ENCODE measurements at regions not wholly inside any gene's neighbourhood (a gene's known extent, or its start where the extent isn't known, plus 50 kb on each side); places are given as distances from the start of the nearest gene placed in this dataset.

GRCh38 chr21:40950970-40951369, 104.0 kb upstream of the DSCAM start:
- Histone ChIP-seq H3K14ac (ENCODE audit: insufficient read length) (no peak overlapping the region), H3K18ac (ENCODE audit: extremely low read depth, low read length) (no peak overlapping the region), H3K56ac (replicated peaks; ENCODE audit: insufficient read length, low read depth, low read length) (no peak overlapping the region), H3K9me3 (ENCODE audit: insufficient read depth in 2 of 2, low read depth in 1 of 2, low read length in 1 of 2) (0 out of 4 replicates have a peak, but pooled peaks cover 0 to 2% of the 10 kb centered on the region in 2 experiments), H3K4me3 (ENCODE audit: extremely low read depth in 1 of 4, insufficient read depth in 2 of 4, low read depth in 3 of 4, low read length in 4 of 4) (no peak overlapping the region), H2BK12ac (ENCODE audit: low read depth, low read length) (no peak overlapping the region), H4K20me1 (replicated peaks in 1 of 2; ENCODE audit: control insufficient read depth in 1 of 2, insufficient read depth in 2 of 2, low read length in 2 of 2) (no peaks in the 10 kb centered on the region), H2BK20ac (ENCODE audit: low read length) (no peak overlapping the region), H2AK5ac (ENCODE audit: low read depth, low read length) (no peak overlapping the region), H2BK120ac (replicated peaks; ENCODE audit: low read depth, low read length) (no peak overlapping the region), H3K79me2 (ENCODE audit: control insufficient read depth in 1 of 2, insufficient read depth in 2 of 2, low read length in 2 of 2) (no peaks in the 10 kb centered on the region), H3K27me3 (replicated peaks in 1 of 4; ENCODE audit: control insufficient read depth in 3 of 4, extremely low read depth in 1 of 4, insufficient read depth in 3 of 4, low read length in 3 of 4) (no peaks in the 10 kb centered on the region; a peak in 1 of 7 replicates), H3K27ac (ENCODE audit: low read depth, low read length) (no peak overlapping the region), H3K36me3 (ENCODE audit: control insufficient read depth in 2 of 4, insufficient read depth in 4 of 4, low read length in 3 of 4) (no peaks in the 10 kb centered on the region), H2BK5ac (ENCODE audit: low read depth, low read length) (no peak overlapping the region), H3K4me1 (replicated peaks in 1 of 4; ENCODE audit: control insufficient read depth in 3 of 4, insufficient read depth in 4 of 4, low read length in 3 of 4) (peaks cover 0 to 4% (median 0%) of the 10 kb centered on the region in 4 experiments; a peak in 2 of 7 replicates), H3K23ac (ENCODE audit: insufficient read length) (no peak overlapping the region), H3K9ac (replicated peaks in 1 of 4; ENCODE audit: extremely low read depth in 1 of 4, low read depth in 3 of 4, low read length in 3 of 4) (no peak overlapping the region), H4K8ac (ENCODE audit: extremely low read depth, insufficient read depth, low read length) (no peak overlapping the region), H2BK15ac (ENCODE audit: low read length) (no peak overlapping the region), H3K4ac (replicated peaks; ENCODE audit: insufficient read length, low read depth, low read length) (no peak overlapping the region), H2AFZ (ENCODE audit: low read length) (no peak overlapping the region), H3K79me1 (ENCODE audit: low read depth, low read length) (no peaks in the 10 kb centered on the region), H4K91ac (replicated peaks; ENCODE audit: insufficient read length, low read length) (no peak overlapping the region), H4K5ac (ENCODE audit: insufficient read length, low read depth, low read length) (no peak overlapping the region), H3K4me2 (ENCODE audit: insufficient read depth in 1 of 2, low read depth in 2 of 2, low read length in 2 of 2) (no peak overlapping the region), H3K23me2 (ENCODE audit: low read depth, low read length) (no peaks in the 10 kb centered on the region)
- TF ChIP-seq SRF (IDR thresholded peaks at IDR 0.05; ENCODE audit: low read depth, low read length) (no peak), NANOG (IDR thresholded peaks at IDR 0.05; ENCODE audit: insufficient read depth, low read depth, low read length, poor library complexity, severe bottlenecking) (no peak), YY1 (IDR thresholded peaks at IDR 0.05; ENCODE audit: low read depth, low read length) (no peak), CHD1 (IDR thresholded peaks at IDR 0.05; ENCODE audit: low read depth, low read length) (no peak), ATF3 (IDR thresholded peaks at IDR 0.05; ENCODE audit: insufficient read depth, low read depth, low read length) (no peak), PHF8 (conservative IDR thresholded peaks at IDR 0.05; ENCODE audit: low read depth, low read length) (no peak), SIN3A (conservative IDR thresholded peaks at IDR 0.05 in 1 of 2, IDR thresholded peaks at IDR 0.05 in 1 of 2; ENCODE audit: low read depth in 1 of 2, low read length in 2 of 2) (no peak), CEBPB (IDR thresholded peaks at IDR 0.05; ENCODE audit: low read depth, low read length) (no peak), E2F6 (IDR thresholded peaks at IDR 0.05) (no peak), JUN (IDR thresholded peaks at IDR 0.05; ENCODE audit: low read depth, low read length) (no peak)
- ChIA-PET POLR2A (ENCODE audit: partially characterized antibody) (no interaction called here), CTCF (ENCODE audit: partially characterized antibody) (no interaction called here)
- FAIRE-seq = no peak
- no peak for DNase-seq (ENCODE audit: low read depth in 1 of 2, low spot score in 2 of 2)

All from H1 (cell line).